ENCODE measurements at regions not wholly inside any gene's neighbourhood (a gene's known extent, or its start where the extent isn't known, plus 50 kb on each side); places are given as distances from the start of the nearest gene placed in this dataset.
"Not testable (repeated sequence)": the region's sequence is repeated elsewhere in the genome, so short reads cannot be mapped to it uniquely, and the experiment has no call there.

- DNase-seq (ENCODE audit: low spot score) = no peak
Observed at GRCh38 chr2:160803881-160804280, 310.3 kb upstream of the RBMS1 start.

DNA sequence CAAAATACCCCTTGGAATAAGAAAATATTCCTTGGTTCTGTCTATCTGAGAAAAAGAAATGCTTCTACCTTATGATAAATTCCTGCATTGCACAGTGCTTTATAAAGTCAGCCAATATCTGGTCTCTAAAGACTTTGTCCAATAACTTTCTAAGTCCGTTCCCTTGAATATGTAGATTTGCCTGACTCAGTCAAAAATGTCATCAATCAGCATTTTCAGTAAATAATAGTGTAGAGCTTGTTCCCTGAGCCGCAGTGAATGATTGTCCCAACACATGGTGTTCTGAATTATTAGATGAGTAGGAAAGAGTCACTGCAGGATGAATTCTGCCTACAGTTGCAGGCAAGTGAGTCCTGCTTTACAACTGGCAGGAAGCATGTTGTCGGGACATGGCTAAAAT lies 316.8 kb upstream of the RBMS1 start:
- DNase-seq (ENCODE audit: low spot score) = no peak

GRCh38 chr2:160812830-160813505 lies 319.4 kb upstream of the RBMS1 start:
- no peak for DNase-seq (ENCODE audit: low spot score)

DNA sequence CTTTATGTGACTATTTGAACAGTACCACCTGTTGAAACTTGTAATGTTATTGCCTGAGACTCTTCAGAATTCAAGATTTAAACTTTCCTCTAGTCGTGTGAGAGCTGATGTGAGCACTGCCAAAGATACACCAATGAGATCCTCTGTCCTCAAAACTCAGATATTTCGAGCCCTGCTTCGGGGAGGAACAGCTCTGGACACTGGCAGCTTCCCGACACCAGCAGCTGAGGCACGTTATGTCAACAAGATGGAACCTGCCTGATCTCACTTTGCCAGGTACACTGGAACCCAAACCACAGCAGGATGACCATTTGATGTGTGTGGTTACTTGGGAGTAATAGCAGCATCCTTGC lies 319.9 kb upstream of the RBMS1 start:
- DNase-seq (ENCODE audit: low spot score) = no peak

DNA sequence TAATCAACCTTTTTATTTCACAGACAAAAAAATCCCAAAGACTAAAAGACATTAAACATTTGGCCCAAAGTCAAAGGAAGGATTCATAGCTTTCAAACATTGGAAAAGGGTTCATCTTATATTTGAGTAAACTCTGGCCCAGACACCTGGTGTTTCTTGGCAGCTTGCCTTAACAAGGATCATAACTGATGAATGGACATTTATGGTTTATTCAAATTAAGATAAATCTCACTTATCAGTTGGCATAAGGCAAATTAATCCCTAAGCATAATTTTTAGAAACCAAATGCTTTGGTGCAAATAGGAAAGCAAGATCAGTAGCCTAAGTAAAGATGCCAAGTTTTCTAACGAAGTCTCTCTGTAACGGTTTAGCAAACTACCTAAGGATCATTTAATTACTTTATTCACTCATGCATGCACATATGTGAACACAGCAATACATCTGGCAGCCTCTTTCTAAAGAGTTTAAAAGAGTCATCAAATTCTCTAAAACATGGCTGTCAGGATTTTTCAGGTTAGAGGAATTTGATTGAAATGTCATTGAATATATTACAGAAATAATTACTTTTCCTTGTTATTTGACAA lies 323.4 kb upstream of the RBMS1 start:
- no peak for DNase-seq (ENCODE audit: low spot score)

- no peak for DNase-seq (ENCODE audit: low spot score)
Observed at GRCh38 chr2:160820691-160821090, 327.1 kb upstream of the RBMS1 start.

DNA sequence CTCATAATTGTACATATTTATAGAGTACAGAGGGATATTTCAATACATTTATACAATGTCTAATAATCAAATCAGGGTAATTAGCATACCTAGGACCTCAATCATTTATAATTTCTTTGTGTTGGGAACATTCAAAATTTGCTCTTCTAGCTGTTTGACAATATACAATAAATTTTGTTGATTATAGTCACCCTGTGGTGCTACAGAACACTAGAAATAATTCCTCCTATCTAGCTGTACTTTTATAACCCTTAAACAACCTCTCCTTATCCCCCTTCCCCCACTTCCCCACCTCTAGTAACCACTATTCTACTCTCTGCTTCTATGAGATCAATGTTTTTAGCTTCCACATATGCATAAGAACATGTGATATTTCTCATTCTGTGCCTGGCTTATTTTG lies 328.4 kb upstream of the RBMS1 start:
- DNase-seq (ENCODE audit: low spot score) = no peak

DNA sequence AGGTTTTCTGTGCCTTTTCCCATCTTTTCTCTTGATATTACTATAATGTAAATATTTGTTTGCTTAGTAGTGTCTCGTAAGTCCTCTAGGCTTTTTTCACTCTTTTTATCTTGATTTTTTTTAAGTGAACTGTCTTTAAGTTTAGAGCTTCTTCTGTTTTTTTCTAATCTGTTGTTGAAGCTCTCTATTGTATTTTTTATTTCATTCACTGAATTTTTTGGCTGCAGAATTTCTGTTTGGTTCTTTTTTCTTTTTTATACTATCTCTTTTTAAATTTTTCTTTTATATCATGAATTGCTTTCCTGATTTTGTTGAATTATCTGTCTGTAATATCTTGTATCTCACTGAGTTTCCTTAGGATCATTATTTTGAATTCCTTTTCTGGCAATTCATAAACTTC lies 331.8 kb upstream of the RBMS1 start:
- DNase-seq (ENCODE audit: low spot score) = no peak

GRCh38 chr2:160826496-160826895 lies 332.9 kb upstream of the RBMS1 start:
- DNase-seq (ENCODE audit: low spot score) = no peak

GRCh38 chr2:160828076-160828475 lies 332.2 kb upstream of the TANK start:
- DNase-seq (ENCODE audit: low spot score) = no peak

GRCh38 chr2:160832381-160832780 lies 327.8 kb upstream of the TANK start:
- not testable (repeated sequence) for DNase-seq (ENCODE audit: low spot score)

DNA sequence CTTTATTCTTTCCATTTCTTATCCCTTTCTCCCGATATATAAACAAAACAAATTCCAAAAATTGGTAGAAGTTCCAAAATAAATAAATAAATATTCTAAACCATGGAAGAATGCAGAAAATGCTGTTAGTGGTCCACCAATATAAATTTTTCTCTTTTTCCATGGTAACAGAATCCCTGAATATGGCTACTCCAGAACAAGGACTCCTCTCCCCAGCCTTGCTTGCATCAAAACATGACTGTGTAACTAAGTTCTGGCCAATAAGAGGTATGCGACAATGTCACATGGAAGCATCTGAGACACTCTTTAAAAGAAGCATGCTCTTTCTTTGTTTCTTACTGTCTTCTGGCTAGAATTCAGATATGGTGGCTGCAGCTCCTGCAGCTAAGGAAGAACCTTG lies 325.1 kb upstream of the TANK start:
- no peak for DNase-seq (ENCODE audit: low spot score)

GRCh38 chr2:160836755-160837154 lies 323.5 kb upstream of the TANK start:
- DNase-seq (ENCODE audit: low spot score) = no peak

DNA sequence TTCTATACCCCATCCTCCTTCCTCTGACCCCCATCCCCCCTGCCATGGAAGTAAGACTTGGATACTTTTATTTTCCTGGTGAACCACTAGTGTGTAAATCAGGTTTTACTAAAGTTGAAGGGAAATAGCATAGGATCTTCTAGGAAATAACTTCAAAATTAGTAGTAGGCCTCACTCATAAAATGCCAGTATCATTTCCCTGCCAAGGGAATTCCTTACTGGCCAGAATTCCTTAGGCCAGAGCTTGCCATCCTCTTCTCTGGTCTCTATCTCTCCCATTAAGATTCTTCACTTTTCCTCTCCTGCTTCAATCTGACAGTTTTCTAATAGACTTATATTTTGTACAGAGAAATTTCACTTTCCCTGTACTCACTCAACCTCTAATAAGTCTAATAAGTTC lies 322.8 kb upstream of the TANK start:
- DNase-seq (ENCODE audit: low spot score) = no peak

DNA sequence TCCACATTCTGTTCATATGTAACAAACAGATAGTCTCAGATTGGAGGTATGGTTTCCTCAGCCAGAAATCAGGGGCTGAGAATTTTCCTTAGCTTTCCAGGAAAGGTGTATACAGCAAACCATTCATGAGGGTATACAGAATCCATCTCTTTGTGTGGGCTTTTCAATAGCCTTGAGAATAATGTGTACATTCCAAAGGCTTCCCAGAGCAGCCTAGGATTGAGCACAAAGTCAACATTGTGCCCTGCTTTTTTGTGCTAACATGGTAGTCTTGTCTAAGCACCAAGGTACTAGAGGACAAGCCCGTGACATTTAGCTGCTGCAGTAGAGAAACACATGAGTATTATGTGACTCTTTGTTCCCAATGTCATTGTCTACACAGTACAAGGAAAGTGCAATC lies 322.1 kb upstream of the TANK start:
- DNase-seq (ENCODE audit: low spot score) = no peak

GRCh38 chr2:160838691-160839090 lies 321.5 kb upstream of the TANK start:
- DNase-seq (ENCODE audit: low spot score) = peak; percentile 30

GRCh38 chr2:160842286-160842685 lies 317.9 kb upstream of the TANK start:
- no peak for DNase-seq (ENCODE audit: low spot score)

DNA sequence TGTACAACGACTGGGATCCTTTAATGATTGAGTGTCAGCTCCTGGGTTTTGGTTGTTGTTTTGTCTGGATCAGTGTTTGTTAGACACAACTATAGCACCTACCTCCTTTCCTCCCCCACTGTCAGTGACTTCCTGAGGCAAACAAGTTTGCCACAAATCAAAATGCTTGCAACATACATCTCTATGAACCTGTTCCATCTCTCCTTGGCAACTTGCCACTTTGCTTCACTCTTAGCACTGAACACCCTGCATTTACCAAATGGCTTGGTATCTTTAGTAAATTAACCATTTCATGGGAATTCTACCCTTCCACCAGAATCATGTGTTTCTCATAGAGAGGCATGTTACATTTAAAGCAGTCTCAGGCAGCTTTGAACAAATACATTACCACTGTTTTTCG lies 301.1 kb upstream of the TANK start:
- no peak for DNase-seq (ENCODE audit: low spot score)

- DNase-seq (ENCODE audit: low spot score) = no peak
Observed at GRCh38 chr2:160862226-160862625, 298.0 kb upstream of the TANK start.

GRCh38 chr2:160868891-160869290 lies 291.3 kb upstream of the TANK start:
- no peak for DNase-seq (ENCODE audit: low spot score)

GRCh38 chr2:160869411-160869810 lies 290.8 kb upstream of the TANK start:
- DNase-seq (ENCODE audit: low spot score) = no peak

DNA sequence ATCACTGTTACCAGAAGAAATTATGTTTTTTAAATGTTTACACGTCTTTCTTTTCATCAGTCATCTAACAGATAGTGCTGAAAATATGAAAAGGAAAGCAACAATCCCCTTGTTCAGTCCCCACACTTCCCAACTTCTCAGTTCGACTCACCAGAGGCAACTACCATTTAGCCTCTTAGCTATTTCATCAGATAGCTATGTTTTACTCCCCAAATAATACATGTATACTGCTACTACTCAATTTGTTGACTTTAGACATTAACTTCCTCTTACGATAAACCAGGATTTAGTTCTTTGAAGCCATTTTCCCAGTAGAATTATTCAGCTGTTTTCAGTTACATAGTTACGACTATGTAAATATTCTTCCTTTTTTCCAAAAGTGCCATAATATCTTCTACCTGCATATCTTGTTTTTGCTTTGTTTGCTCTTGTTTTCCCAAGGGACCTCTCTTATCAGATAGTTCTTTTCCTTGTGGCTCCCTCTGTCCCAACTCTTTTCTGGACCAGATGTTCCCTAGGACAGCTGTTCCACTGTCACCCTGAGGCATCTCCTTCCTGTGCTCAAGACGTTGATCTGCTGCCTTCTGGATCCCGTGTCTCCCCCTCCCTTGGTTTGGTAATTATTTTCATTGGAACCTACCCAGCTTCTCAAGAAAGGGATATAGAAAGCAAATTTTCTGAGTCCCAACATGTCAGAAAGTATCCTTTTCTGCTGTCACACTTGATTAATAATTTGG lies 289.3 kb upstream of the TANK start:
- no peak for DNase-seq (ENCODE audit: low spot score)

GRCh38 chr2:160871953-160872352 lies 288.3 kb upstream of the TANK start:
- DNase-seq (ENCODE audit: low spot score) = no peak

- DNase-seq (ENCODE audit: low spot score) = no peak
Observed at GRCh38 chr2:160876029-160876428, 284.2 kb upstream of the TANK start.

Data from LoVo (cell line).